ENCODE measurements at regions not wholly inside any gene's neighbourhood (a gene's known extent, or its start where the extent isn't known, plus 50 kb on each side); places are given as distances from the start of the nearest gene placed in this dataset.

- in situ Hi-C loops (cut with MboI) = no loop called here
- H2AFZ ChIP-seq (ENCODE audit: control insufficient read depth, low read depth, low read length) = no peak overlapping the region
- RAD21 ChIA-PET (ENCODE audit: unreplicated experiment) = no interaction called here
- no peak overlapping the region for H3K27ac ChIP-seq (ENCODE audit: control insufficient read depth, insufficient read depth)
- no peaks in the 10 kb centered on the region for H3K36me3 ChIP-seq (ENCODE audit: control insufficient read depth in 2 of 2, insufficient read depth in 2 of 2, low read length in 1 of 2)
- peaks cover 12% of the 10 kb centered on the region for H3K4me1 ChIP-seq (ENCODE audit: control insufficient read depth, insufficient read depth, low read length)
- no peak overlapping the region for H3K4me3 ChIP-seq
- ATAC-seq (no peak), FAIRE-seq (no peak), DNase-seq (ENCODE audit: low read depth, low spot score) (no peak)
- BruUV-seq (replicated peaks) = no TSS peak
- SMC1A ChIA-PET (ENCODE audit: uncharacterized antibody, unreplicated experiment) = interaction anchor here (0.7 to 2.4 kb wide), 6 partner anchors 9 to 292 kb away, joined by 3 to 10 read pairs (median 6); no protein-coding TSS in a partner anchor
- POLR2A ChIA-PET = no interaction called here
- H3K9ac ChIP-seq (ENCODE audit: control insufficient read depth, insufficient read depth, low read length) = no peak overlapping the region
- H3K9me3 ChIP-seq (replicated peaks; ENCODE audit: control insufficient read depth, insufficient read depth, low read length) = no peaks in the 10 kb centered on the region
- WGBS (ENCODE audit: insufficient coverage, insufficient replicate concordance, low lambda C conversion rate, missing lambda C conversion rate) = 100% methylated on average over 1 of the region's 1 CpG
- TF ChIP-seq HDAC6 (IDR thresholded peaks at IDR 0.05; ENCODE audit: unreplicated experiment) (no peak), RCOR1 (conservative IDR thresholded peaks at IDR 0.05; ENCODE audit: low read depth, low read length) (no peak), ZNF274 (IDR thresholded peaks at IDR 0.05; ENCODE audit: insufficient read depth, insufficient read length) (no peak), EED (IDR thresholded peaks at IDR 0.05; ENCODE audit: low read depth) (no peak), ZNF687 (IDR thresholded peaks at IDR 0.05) (no peak), NR2C1 (IDR thresholded peaks at IDR 0.05) (no peak), NFXL1 (IDR thresholded peaks at IDR 0.05; ENCODE audit: borderline replicate concordance) (no peak), ASH2L (IDR thresholded peaks at IDR 0.05; ENCODE audit: borderline replicate concordance, low read depth) (no peak), BCL3 (IDR thresholded peaks at IDR 0.05; ENCODE audit: borderline replicate concordance, insufficient read depth, low read depth, low read length, poor library complexity, severe bottlenecking) (no peak), LARP7 (IDR thresholded peaks at IDR 0.05) (no peak), IRF3 (IDR thresholded peaks at IDR 0.05) (no peak), BCL11A (IDR thresholded peaks at IDR 0.05; ENCODE audit: low read depth, low read length) (no peak), SMARCA5 (IDR thresholded peaks at IDR 0.05) (no peak), HDAC2 (IDR thresholded peaks at IDR 0.05) (no peak), JUNB (IDR thresholded peaks at IDR 0.05) (no peak)
- TF ChIP-seq, protein P1, sequence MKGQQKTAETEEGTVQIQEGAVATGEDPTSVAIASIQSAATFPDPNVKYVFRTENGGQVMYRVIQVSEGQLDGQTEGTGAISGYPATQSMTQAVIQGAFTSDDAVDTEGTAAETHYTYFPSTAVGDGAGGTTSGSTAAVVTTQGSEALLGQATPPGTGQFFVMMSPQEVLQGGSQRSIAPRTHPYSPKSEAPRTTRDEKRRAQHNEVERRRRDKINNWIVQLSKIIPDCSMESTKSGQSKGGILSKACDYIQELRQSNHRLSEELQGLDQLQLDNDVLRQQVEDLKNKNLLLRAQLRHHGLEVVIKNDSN (IDR thresholded peaks at IDR 0.05; ENCODE audit: borderline replicate concordance, extremely low read length, insufficient read depth, low read depth, low read length) = no peak
- no peaks in the 10 kb centered on the region for H3K27me3 ChIP-seq (replicated peaks in 1 of 2; ENCODE audit: control insufficient read depth in 2 of 2, insufficient read depth in 2 of 2, low read length in 1 of 2)
- CTCF ChIA-PET = interaction anchor here (0.9 to 2.0 kb wide), 4 partner anchors 20 to 55 kb away, joined by 3 to 4 read pairs (median 3); no protein-coding TSS in a partner anchor
- intact Hi-C loops (cut with micrococcal nuclease; ENCODE audit: unreplicated experiment) = no loop called here
- H3K4me2 ChIP-seq (ENCODE audit: control insufficient read depth, insufficient read depth) = no peak overlapping the region
- no peaks in the 10 kb centered on the region for H4K20me1 ChIP-seq (ENCODE audit: control insufficient read depth, insufficient read depth)
- no peaks in the 10 kb centered on the region for H3K79me2 ChIP-seq (ENCODE audit: control insufficient read depth, insufficient read depth, low read length)
Observed at GRCh38 chr6:137369136-137369535, 125.1 kb downstream of the OLIG3 start.

All from GM12878 (cell line).